HG03064 (cell line): ENCODE measurements at regions not wholly inside any gene's neighbourhood (a gene's known extent, or its start where the extent isn't known, plus 50 kb on each side); places are given as distances from the start of the nearest gene placed in this dataset.
"Not testable (repeated sequence)": the region's sequence is repeated elsewhere in the genome, so short reads cannot be mapped to it uniquely, and the experiment has no call there.

ENCODE experiments used
- ATAC-seq: cut with Tn5 transposase; IDR thresholded peaks from one replicate; pipeline ENCODE4 v1.9.1; 2021; ENCODE audit warnings: low read depth; ENCODE audit not compliant: unreplicated experiment

DNA sequence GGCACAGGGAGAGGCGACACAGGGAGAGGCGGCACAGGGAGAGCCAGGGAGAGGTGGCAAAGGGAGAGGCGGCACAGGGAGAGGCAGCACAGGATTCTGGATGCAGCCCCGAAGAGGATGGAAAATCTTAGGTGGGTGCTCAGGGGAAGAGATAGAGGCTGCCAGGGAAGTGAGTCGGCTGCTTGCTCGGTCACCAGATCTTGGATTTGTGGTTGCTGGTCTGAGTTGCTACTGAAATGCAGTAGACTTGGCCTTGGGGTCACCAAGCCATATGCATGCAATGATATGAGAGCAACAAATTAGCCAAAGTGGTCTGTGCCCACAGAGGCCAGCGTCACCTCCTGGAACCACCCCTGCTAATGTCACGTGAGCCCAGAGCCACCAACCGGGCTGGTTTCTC is 117.2 kb upstream of the SALL3 start:
- ATAC-seq: no peak

DNA sequence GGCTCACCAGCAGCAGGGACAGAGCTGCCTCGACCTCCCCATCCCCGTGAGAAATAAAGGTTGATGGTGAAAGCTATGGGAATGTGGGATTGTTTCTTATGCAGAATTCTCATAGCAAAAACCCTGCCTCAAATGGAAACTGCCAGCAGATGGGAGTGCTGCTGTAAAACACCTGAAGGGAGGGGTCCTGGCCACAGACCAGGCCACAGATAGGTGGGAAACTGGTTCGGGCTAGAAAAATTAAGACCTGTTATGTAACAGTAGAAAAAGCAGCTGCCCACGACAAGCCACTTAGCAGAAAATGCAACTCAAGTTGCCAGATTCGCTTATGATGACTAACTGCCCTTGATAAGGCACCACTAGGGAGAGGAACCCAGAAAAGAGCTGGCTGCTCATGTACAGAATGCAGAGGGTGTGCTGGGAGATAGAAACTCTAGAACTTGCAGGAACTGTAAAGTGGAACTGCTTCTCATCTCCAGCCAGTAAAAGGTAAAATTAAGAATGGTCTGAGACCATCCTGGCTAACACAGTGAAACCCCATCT is 114.5 kb upstream of the SALL3 start:
- no peak for ATAC-seq

DNA sequence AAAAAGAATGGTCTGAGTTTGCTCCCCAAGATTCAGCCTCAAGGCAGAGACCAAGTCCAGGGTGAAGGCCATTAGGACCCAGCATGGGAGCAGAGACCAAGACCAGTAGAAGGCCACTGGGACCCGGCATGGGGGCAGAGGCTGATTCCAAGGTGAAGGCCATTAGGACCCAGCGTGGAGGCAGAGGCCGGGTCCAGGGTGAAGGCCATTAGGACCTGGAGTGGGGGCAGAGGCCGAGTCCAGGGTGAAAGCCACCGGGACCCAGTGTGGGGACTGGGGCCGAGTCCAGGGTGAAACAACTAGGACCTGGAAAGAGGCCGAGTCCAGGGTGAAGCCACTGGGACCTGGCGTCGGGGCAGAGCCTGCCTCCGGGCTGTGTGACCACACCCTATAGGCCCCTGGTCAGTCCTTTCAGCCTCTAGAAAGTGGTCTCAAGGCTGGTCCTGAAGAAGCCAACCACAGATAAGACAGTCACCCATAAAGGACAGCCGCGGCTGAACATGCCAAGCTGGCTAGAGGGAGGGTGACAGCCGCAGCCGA is 113.8 kb upstream of the SALL3 start:
- ATAC-seq: no peak

DNA sequence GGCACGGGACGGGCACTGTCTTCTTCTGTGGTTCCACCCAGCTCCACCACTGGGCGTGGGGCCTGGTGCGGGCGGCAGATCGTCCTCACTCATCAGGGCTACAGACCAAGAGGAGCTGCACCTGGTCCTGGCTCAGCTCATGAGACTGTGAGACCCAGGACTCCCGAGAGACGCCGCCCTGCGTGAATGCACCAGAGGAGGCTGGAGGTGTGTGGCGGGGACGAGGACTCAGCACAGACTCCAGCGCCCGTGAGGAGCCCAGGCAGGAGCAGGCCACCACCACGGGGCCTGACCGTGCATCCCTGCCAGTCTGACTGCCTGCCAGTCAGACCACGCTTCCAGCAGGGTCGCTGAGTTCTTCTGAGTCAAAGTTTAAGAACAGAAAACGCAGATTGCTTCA is 112.5 kb upstream of the SALL3 start:
- ATAC-seq: no peak

DNA sequence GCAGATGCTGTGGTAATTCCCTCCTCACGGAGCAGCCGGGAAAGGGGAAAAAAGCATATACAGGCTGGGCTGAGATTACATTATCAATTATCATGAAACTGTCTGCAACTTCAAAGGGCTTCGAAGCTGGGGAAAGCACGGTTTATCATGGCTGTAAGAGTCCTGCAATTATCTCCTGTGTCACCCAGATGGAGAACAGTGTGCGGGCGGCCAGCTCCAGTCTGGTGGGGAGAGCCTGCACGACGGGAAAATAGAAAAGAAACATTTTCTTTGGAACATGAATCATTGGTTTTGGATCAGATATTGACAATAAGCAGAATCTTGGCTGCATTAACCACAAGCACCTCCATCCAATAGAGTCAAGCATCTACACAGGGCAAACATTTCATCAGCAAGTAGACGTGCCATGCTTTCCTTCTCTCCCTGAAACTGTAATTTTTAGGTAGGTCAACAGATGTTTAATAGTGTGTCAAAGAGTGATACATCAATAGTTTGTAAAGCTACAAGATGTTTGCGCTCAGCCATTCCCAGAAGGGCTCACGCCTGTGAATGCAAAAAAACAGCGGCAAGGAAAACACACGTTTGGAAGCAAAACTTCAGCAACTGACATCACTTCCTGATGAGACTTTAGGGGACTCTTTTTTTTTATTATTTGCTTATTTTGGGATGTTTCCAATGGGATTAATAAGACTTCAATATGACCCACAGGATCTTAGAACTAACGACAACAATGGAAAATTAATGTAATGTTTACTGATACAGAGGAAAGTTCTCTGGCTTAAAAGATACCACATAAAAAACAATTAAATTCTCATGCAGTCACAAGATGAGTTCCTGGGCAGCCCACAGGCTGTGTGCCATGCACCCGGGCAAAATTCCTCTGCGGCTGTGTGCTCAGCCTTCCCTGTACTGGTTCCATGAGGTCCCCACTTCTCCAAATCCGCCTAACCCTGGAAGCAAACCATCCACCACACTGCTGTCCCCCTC is 111.0 kb upstream of the SALL3 start:
- ATAC-seq: no peak

DNA sequence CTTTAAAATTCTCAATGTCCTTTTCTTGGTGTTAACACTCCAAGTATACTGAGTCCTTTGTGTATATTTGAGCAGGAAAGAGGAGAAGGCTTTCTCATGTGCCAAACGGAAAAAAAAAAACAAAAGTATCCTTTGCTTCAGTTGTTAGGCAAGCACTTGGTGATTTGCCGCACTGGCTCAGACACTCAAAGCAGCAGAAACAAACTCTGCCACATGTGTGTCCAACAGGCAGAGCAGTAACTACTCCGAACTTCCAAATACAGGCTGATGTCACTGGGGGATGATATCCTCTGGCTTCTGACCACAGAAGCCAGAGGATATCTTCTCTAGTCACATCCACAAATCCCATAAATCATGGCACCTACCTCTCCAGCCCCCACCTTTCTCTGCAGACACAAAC is 108.0 kb upstream of the SALL3 start:
- ATAC-seq: no peak

DNA sequence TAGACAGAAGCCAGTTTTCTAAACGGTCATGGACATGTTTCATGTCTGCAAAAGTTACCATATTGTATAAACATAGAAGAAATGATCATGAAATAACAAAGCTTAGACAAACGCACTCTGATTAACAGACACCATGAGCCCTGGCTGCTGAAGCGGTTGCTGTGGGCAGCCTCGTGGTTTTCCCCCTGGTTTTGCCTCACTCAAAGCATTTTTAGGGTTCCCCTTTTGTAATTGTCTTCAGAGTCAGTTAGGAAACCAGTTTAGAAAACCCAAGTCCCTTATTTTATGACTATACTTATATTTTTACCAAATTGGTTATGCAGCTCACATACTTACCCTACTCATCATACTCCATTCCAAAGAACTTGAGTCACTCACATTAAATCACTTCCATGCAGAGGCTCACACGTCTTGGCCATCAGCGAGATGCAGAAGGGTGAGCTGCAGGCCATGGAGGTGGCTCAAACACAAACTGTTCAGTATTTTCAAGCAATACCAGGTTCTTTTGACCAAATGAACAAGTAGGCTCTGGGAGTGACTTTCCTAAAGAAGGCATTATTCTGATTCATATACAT is 105.6 kb upstream of the SALL3 start:
- ATAC-seq: no peak

DNA sequence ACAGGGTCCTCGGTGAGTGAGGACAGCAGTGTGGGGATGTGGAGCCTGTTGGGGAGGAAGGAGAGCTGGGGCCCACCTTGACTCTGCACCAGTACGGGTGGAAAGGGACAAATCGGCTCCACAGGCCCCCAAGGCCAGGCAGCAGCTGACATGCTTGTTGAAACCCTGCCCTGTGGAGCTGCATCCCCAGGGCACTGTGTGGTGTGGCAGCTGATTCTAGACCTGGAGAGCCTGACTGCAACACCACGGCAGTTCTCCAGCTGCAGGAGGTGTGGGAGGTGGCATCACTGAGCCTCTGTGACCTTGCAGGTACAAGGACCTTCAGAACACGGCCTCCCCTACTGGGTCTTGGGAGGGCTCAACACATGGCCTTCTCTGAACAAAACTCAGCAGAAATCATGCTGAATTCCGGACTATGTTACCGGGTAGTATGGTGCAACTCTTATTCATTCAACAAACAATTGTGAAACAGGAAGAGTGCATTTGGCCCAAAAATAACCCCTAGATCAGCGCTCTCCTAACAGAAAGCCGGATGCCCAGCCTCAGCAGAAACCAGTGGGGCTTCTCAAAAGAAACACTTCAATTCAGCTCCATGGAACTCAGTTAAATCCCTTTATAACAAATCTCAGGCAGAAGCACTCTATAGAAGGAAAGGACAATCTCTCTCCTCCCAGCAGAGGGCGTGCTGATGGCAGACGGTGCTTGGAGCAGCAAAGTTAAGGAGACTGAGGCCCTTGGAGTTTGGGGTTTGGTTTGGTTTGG is 104.4 kb upstream of the SALL3 start:
- no peak for ATAC-seq

DNA sequence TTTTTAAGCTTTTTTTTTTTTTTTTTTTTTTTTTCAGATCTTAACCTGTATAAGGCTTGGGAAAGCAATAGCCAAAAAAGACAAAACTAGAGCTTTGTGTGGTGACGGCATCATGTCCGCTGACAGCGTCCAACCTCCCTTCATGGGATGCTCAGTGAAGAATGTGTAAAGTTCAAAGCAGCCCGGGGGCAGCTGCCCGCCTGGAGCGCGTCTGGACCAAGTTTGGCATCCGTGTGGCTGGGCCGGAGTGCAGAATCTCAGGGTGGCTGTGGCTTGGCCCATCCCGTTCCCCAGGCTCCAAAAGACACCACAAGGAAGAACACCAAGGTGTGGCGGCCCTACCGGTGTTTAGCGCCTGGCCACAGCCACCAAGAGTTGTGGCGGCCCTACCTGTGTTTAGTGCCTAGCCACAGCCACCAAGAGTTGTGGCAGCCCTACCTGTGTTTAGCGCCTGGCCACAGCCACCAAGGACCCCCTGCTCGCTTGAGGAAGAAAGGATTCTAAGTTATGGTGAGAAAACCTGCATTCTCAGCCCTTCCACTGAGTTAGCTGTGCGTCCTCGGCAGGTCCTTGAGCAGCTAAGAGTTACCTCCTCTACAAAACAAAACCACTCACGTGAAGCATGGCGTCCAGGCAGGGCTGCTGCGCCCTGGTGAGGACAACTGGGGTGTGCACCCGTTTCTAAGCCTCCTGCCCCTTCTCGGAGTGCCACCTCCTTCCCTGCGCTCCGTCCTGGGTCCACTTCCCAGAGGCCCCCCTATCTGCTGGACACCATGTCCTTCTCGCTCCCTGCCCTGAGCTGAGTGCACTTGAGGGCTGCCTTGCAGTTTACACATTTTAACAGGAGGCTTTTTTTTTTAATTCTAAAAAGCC is 103.6 kb upstream of the SALL3 start:
- no peak for ATAC-seq

DNA sequence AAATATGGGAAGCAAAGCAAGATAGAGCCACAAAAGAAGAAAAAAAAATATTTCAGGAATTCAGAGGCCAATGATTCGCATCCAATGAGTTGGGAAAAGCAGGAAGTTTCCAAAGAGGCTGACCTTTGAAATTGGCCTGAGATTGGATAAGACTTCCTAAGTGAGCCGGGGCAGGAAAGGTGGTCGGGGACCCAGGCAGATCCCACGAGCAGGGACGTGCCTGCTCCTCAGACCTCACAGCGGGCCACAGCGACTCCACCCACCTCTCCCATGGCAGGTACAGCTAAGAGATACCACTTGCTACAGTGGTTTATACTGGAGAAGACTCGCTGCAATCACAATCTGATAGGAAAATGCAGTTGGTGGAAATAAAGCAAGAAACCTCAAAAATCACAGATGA is 102.8 kb upstream of the SALL3 start:
- no peak for ATAC-seq

DNA sequence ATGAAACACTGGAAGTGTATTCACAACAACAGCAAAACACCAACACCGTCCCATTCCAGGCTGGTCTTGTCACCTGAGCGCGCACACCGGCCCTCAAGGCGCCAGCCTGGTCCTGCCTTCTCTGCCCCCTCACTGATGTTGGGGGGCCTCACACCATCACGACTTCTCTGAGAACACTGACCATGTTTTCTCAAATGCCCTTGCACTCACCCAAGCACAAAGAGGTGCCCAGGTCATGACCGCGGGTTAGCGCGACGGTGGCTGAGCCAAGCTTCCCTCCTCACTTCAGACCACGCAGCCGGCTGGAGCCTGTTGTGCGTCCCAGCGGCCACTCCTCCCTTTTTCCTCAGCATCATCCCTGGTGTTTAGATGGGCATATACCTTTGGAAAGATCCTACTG is 101.3 kb upstream of the SALL3 start:
- no peak for ATAC-seq

DNA sequence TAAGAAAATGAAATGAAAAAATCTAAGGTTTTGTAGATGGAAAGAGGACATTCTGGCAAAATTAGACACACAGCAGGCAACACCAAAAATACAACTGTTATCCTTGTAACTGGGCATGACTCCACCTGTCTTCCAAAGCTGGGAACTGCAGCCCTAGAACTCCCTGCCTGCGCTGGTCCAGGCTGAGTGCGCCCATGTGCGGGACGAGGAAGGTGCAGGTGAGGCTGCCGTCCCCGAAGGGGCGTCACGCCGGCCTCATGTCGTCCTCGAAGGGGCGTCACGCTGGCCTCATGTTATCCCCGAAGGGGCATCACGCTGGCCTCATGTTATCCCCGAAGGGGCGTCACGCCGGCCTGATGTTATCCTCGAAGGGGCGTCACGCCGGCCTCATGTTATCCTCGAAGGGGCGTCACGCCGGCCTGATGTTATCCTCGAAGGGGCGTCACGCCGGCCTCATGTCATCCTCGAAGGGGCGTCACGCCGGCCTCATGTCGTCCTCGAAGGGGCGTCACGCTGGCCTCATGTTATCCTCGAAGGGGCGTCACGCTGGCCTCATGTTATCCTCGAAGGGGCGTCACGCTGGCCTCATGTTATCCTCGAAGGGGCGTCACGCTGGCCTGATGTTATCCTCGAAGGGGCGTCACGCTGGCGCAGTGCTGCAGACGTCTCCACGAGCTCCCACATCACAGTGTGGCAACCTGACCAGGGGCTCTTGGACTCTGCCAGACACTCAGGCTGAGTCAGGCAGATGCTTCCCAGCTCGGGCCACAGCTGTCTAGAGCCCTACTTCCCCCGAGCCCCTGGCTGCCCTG is 100.3 kb upstream of the SALL3 start:
- ATAC-seq: not testable (repeated sequence)

DNA sequence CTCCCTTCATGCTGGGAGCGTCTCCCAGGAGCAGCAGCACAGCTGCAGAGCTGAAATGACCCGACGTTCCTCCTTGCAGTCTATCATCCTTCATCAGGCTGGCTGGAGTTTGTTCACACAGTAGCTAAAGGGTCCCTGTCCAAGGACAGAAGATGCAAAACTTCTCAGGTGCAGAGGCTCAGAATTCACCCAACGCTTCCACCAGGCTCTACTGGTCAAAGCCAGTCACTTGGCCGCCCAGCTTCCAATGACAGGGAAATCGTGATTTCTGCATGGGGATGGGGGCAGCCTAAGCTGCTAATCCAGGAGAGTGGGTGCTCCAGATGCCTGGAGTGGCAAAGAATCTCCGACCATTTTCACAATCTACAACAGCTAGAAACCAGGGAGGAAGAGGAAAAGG is 97.0 kb upstream of the SALL3 start:
- no peak for ATAC-seq

DNA sequence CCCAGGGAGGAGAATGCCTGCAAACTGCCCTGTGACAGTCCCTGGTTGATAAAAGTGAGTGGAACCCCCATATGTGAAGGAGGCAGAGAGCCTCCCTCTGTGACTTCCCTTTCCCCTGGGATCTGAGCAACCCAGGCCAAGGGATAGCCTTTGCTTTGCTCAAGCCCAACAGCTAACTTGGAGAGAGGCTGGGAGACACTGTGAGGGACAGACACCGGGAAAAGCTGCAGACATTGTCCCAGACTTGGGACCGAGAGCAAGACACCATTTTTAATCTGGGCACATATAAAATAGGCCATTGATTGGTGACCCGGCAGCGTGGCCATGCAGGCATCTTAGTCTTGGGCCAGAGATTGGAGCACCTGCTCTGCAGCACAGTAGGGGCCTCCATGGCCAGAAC is 96.1 kb upstream of the SALL3 start:
- ATAC-seq: no peak

DNA sequence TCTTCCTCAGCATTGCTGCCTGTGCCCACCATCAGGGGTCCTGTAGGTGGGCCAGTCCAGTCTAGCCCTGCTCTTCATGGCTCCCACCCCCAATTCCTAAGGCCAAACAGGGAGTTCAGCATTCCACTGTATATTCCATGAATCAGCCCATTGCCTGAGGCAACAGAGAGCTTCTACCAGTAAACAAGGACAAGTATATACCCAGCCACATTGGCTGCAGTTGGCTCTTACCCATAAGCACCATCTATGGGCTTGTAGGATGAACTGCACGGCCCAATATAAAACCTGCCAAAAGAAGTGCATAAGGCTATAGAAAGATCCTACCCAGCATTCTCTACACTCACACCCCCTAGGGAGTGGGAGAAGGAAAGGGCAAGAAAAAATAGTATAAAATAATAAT is 95.1 kb upstream of the SALL3 start:
- ATAC-seq: no peak

DNA sequence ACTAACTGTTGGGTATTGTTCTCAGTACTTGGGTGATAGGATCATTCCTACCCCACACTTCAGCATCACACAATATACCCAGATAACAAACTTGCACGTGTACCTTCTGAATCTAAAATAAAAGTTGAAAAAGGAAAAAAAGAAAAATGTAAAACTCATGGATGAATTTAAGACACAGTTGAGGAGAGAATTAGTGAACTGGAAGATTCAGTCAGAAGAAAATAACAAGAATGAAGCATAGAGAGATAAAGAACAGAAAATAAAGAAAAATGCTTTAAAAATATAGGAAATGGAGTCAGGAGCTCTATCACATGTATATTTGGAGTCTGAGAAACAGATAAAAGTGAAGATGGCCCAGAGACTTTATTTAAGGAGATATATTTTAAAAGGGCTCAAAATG is 90.4 kb upstream of the SALL3 start:
- no peak for ATAC-seq

DNA sequence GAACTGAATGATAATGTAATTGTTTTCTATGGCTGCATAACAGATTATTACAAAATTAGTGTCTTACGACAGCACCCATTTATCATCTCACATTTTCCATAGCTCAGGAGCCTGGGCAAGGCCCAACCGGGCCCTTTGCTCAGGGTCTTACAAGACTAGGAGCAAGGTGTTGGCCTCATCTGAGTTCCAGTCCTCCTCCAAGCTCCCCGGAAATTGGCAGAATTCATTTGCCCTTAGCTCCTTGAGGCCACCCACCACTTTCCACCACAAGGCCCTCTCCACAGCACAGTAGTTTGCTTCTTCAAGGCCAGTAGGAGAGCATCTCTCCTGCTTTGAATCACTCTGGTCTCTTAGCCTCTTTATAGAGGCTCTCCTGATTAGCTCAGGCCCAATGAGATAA is 89.2 kb upstream of the SALL3 start:
- no peak for ATAC-seq

DNA sequence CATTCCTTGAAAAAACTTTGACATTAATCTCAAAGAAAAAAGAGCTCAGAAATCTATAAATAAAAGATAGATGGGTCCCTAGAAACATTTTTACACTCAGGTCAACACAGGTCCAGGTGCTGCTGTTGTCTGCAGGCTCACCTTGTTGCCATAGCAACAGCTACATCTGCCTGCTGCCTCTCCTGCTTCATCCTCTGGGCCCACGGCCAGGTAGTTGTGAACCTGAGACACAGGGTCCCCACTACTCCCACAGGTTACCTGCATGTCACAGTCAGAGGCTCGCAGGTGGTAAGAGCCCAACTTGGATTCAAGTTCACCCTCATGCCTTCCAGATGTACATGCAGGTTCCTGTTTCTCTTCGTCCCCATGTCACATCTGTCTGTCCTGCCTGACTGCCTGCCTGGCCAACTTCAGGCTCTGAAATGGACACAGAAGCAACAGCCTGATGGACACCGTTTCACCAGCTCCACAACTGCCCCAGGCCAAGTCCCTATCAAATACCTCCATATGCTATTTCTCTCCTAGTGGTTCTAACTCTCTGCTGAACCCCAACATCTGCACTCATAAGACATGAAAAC is 88.3 kb upstream of the SALL3 start:
- no peak for ATAC-seq

DNA sequence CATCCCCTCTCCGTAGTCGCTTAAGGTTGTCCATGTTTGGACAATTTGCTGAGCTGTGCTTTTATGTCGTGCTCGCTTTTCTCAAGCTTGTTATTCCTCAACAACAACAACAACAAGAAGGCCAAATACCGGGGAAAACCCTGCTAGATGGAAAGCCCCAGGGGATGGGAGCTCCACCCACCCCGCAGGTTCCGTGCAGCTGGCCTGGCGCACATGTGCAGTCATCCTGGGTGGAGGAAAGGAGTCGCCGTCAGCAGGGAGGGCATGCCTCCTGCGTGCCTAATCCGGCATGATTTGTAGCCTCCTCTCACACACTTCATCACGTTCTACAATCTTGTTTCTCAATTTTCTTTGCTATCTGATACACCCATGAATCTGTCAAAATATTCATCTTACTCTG is 87.4 kb upstream of the SALL3 start:
- no peak for ATAC-seq
